Caco-2 (cell line): ENCODE measurements at regions not wholly inside any gene's neighbourhood (a gene's known extent, or its start where the extent isn't known, plus 50 kb on each side); places are given as distances from the start of the nearest gene placed in this dataset.

Experiments used
- BruUV-seq: library from RNA; stranded (reverse); fragments of 400-500 nt; replicated peaks from 2 replicates; lab custom pipeline; 2021; lab: Mats Ljungman, UMichigan
- CTCF ChIA-PET: fragments of 300-600 bp; sonication (Branson Sonifier 250); formaldehyde crosslinking; loops from one replicate; lab custom pipeline; 2022; ENCODE audit warnings: antibody characterized with exemption; lab: Charles Lee
- POLR2A ChIA-PET: fragments of 300-600 bp; sonication (Branson Sonifier 250); formaldehyde crosslinking; loops from one replicate; lab custom pipeline; 2022; ENCODE audit warnings: antibody characterized with exemption; lab: Charles Lee
- DNase-seq, 2 experiments: peaks; one replicate each; pipeline versions ENCODE4 v3.0.0 to v3.0.0-alpha.2; 2020 to 2022
- H3K27me3 ChIP-seq: replicated peaks from 2 replicates; pipeline ENCODE4 v1.6.0; 2011; ENCODE audit warnings: low read length; ENCODE audit not compliant: control insufficient read depth, insufficient read depth
- H3K36me3 ChIP-seq: 2 replicates; pipeline ENCODE4 v1.5.1; 2011; ENCODE audit warnings: low read length; ENCODE audit not compliant: control insufficient read depth, insufficient read depth
- H3K4me1 ChIP-seq: fragments of 250-450 bp; sonication (Bioruptor Pico); 2 replicates; pipeline ENCODE4 v1.5.1; 2020; ENCODE audit warnings: mild to moderate bottlenecking
- H3K4me3 ChIP-seq: 2 replicates; pipeline ENCODE4 v1.5.1; 2011; ENCODE audit warnings: low read depth, mild to moderate bottlenecking, control low read depth, low read length
- H3K9me3 ChIP-seq: fragments of 250-450 bp; sonication (Bioruptor Pico); 2 replicates; pipeline ENCODE4 v1.5.1; 2020; ENCODE audit warnings: mild to moderate bottlenecking, moderate library complexity
- H3K27ac Mint-ChIP-seq: one replicate; pipeline ENCODE4 v1.8.0; 2022; ENCODE audit warnings: mixed read lengths; ENCODE audit not compliant: unreplicated experiment
- H3K27me3 Mint-ChIP-seq: one replicate; pipeline ENCODE4 v1.8.0; 2022; ENCODE audit warnings: mixed read lengths; ENCODE audit not compliant: insufficient read depth, unreplicated experiment
- H3K36me3 Mint-ChIP-seq: one replicate; pipeline ENCODE4 v1.8.0; 2022; ENCODE audit warnings: mild to moderate bottlenecking, mixed read lengths; ENCODE audit not compliant: insufficient read depth, unreplicated experiment
- H3K4me1 Mint-ChIP-seq: one replicate; pipeline ENCODE4 v1.8.0; 2022; ENCODE audit warnings: low read depth, mixed read lengths; ENCODE audit not compliant: unreplicated experiment
- H3K4me3 Mint-ChIP-seq: one replicate; pipeline ENCODE4 v1.8.0; 2022; ENCODE audit warnings: mild to moderate bottlenecking, moderate library complexity, mixed read lengths; ENCODE audit not compliant: unreplicated experiment
- H3K9me3 Mint-ChIP-seq: one replicate; pipeline ENCODE4 v1.8.0; 2022; ENCODE audit warnings: mixed read lengths; ENCODE audit not compliant: unreplicated experiment
- intact Hi-C: fragments of 100-400 bp; cut with micrococcal nuclease; formaldehyde crosslinking; loops from one replicate; pipeline ENCODE4 v1.10.0; 2022; ENCODE audit not compliant: unreplicated experiment
- TF ChIP-seq, protein P1 (sequence below), 2 experiments: fragments of 200-600 bp in 1 of 2; IDR thresholded peaks; 1 replicate in 1 of 2; 2 replicates in 1 of 2; pipeline versions ENCODE4 v1.5.1 to v1.8.0; 2011 to 2022; ENCODE audit warnings: antibody characterized with exemption in 1 of 2, control low read depth in 1 of 2, inconsistent platforms in 1 of 2, low read depth in 1 of 2, low read length in 1 of 2, mild to moderate bottlenecking in 1 of 2, moderate library complexity in 1 of 2; ENCODE audit not compliant: insufficient read depth in 1 of 2, severe bottlenecking in 1 of 2, unreplicated experiment in 1 of 2

DNA sequence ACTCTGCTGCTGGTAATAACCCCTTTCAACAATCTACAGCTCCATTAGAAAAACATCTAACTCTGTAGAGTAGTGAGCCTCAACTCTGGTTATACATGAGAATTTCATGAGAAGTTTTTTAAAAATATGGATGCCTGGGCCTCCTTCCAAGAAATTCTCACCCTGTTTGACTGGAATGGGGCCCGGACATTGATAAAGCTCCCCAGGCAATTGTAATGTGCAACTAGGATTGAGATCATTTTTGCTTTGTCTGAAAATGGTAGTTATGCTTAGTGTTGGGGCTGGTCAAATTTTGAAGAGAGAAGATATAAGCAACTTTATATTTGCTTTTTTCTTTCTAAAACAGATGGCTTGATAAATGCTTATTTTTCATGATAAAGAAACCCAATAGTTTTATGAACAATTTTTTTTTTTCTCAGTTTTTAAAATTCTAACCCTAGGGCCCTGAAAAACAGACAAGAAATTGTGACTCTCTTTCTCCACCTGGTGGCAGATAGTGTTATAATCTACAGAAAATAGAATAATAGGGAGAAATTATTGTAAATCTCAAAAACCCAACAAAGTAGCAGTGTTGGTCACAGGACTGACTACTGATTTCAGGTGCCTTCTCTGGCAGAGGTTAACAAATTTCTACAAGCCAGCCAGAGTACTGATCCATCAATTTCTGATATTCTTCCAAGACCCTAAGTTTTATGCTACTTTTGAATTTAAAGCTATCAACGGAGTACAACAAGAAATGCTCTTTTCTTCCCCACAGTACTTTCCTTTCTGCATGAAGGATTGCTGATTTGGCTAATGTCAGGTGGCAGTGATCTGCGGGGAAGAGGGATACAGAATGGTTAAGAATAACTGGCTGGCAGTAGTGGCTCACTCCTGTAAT, 174.8 kb downstream of the DKK1 start:
- no peak overlapping the region for H3K4me3 ChIP-seq
- H3K27ac Mint-ChIP-seq = peak overlapping the region; percentile 45
- POLR2A ChIA-PET = interaction anchor here (0.6 to 1.8 kb wide), 3 partner anchors 110 to 175 kb away, joined by 4 to 8 read pairs (median 4); partner anchors contain the start of gene DKK1
- H3K4me1 Mint-ChIP-seq = peaks cover 28% of the 10 kb centered on the region
- CTCF ChIA-PET = interaction anchor here (0.6 to 4.2 kb wide), 10 partner anchors 78 to 275 kb away, joined by 3 to 68 read pairs (median 4); partner anchors contain the start of gene DKK1
- H3K9me3 Mint-ChIP-seq = peaks cover 1% of the 10 kb centered on the region
- no peaks in the 10 kb centered on the region for H3K36me3 ChIP-seq
- peaks cover 27% of the 10 kb centered on the region for H3K4me1 ChIP-seq
- BruUV-seq = no TSS peak
- intact Hi-C loops = loop anchor here (1.0 to 5.0 kb wide), 9 partner anchors 37 to 238 kb away; no protein-coding TSS in a partner anchor
- TF ChIP-seq, protein P1, sequence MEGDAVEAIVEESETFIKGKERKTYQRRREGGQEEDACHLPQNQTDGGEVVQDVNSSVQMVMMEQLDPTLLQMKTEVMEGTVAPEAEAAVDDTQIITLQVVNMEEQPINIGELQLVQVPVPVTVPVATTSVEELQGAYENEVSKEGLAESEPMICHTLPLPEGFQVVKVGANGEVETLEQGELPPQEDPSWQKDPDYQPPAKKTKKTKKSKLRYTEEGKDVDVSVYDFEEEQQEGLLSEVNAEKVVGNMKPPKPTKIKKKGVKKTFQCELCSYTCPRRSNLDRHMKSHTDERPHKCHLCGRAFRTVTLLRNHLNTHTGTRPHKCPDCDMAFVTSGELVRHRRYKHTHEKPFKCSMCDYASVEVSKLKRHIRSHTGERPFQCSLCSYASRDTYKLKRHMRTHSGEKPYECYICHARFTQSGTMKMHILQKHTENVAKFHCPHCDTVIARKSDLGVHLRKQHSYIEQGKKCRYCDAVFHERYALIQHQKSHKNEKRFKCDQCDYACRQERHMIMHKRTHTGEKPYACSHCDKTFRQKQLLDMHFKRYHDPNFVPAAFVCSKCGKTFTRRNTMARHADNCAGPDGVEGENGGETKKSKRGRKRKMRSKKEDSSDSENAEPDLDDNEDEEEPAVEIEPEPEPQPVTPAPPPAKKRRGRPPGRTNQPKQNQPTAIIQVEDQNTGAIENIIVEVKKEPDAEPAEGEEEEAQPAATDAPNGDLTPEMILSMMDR (IDR thresholded peaks at IDR 0.05; ENCODE audit: insufficient read depth in 1 of 2, low read depth in 1 of 2, low read length in 1 of 2, severe bottlenecking in 1 of 2, unreplicated experiment in 1 of 2) = peak; percentile 80 to 90
- no peaks in the 10 kb centered on the region for H3K36me3 Mint-ChIP-seq
- no peak overlapping the region for H3K4me3 Mint-ChIP-seq
- no peaks in the 10 kb centered on the region for H3K27me3 Mint-ChIP-seq
- no peaks in the 10 kb centered on the region for H3K27me3 ChIP-seq
- H3K9me3 ChIP-seq = no peaks in the 10 kb centered on the region
- DNase-seq = peak in 1 of 2 experiments; percentile 69

DNA sequence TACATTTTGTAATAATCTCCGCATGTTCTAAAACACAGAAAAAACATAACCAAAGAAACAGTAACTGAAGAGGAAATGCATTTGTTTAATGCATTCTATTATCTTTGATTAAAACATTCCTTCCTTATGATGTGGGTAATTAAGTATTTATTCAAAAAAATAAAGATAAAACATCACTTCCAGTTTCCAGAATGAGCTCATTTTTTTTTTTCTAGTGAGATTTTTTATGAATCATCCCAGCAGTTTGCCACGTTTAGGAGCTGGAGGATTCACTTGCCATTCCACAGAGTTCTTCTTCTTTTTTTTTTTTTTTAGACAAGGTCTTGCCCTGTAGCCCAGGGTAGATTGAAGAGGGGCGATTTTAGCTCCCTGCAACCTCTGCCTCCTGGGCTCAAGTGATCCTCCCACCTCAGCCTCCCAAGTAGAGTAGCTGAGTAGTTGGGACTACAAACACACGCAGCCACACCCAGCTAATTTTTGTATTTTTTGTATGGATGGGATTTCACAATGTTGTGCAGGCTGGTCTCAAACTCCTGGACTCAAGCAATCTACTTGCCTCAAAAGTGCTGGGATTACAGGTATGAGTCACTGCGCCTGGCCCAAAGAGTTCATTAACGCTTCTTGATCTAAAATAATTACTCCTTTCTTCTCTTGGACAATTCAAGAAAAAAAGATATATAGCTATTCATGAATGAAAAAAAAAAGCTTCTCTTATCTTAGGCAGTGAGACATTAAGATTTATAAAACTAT, 177.3 kb downstream of the DKK1 start:
- Histone ChIP-seq H3K9me3 (no peaks in the 10 kb centered on the region; the same call in 1 of the 2 replicates), H3K27me3 (no peaks in the 10 kb centered on the region), H3K4me3 (no peak overlapping the region), H3K4me1 (peaks cover 26% of the 10 kb centered on the region), H3K36me3 (no peaks in the 10 kb centered on the region)
- peaks cover 9% of the 10 kb centered on the region for H3K9me3 Mint-ChIP-seq
- peaks cover 26% of the 10 kb centered on the region for H3K4me1 Mint-ChIP-seq
- no peaks in the 10 kb centered on the region for H3K36me3 Mint-ChIP-seq
- POLR2A ChIA-PET = interaction anchor here (0.6 kb wide), 1 partner anchor 178 kb away, joined by 4 read pairs; the partner anchor contains the start of gene DKK1
- intact Hi-C loops = no loop called here
- CTCF ChIA-PET = interaction anchor here (0.6 to 1.6 kb wide), 4 partner anchors 76 to 1120 kb away, joined by 3 to 9 read pairs (median 4); partner anchors contain the start of gene DKK1
- DNase-seq = no peak
- no peak overlapping the region for H3K27ac Mint-ChIP-seq
- TF ChIP-seq, protein P1 (IDR thresholded peaks at IDR 0.05; ENCODE audit: insufficient read depth in 1 of 2, low read depth in 1 of 2, low read length in 1 of 2, severe bottlenecking in 1 of 2, unreplicated experiment in 1 of 2) = no peak
- BruUV-seq = no TSS peak
- no peaks in the 10 kb centered on the region for H3K27me3 Mint-ChIP-seq
- H3K4me3 Mint-ChIP-seq = no peak overlapping the region

DNA sequence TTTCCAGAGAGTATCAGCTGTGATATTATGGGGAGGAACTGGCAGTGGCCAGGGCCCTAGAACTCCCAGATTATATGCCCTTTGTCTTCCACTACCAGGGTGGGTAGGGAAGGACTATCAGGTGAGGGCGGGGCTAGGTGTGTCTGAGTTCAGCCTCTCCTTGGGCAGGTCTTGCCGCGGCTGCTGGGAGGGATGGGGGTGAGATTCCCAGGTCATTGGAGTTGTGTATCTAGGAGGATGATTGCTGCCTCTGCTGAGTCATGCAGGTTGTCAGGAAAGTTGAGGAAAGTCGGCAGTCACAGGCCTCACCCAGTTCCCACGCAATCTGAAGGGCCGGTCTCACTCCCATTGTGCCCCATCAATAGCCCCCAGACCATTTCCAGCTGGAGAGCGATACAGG, 185.2 kb downstream of the DKK1 start:
- Mint-ChIP-seq H3K27me3 (no peaks in the 10 kb centered on the region), H3K27ac (no peak overlapping the region), H3K36me3 (no peaks in the 10 kb centered on the region), H3K4me1 (no peaks in the 10 kb centered on the region), H3K9me3 (peaks cover 66% of the 10 kb centered on the region), H3K4me3 (no peak overlapping the region)
- DNase-seq = peak in 1 of 2 experiments; percentile 47
- ChIA-PET POLR2A (no interaction called here), CTCF (no interaction called here)
- Histone ChIP-seq H3K4me3 (no peak overlapping the region), H3K4me1 (no peaks in the 10 kb centered on the region), H3K27me3 (no peaks in the 10 kb centered on the region), H3K36me3 (no peaks in the 10 kb centered on the region), H3K9me3 (peaks cover 7% of the 10 kb centered on the region; the same call in 1 of the 2 replicates)
- intact Hi-C loops = no loop called here
- BruUV-seq = no TSS peak
- TF ChIP-seq, protein P1 (IDR thresholded peaks at IDR 0.05; ENCODE audit: insufficient read depth in 1 of 2, low read depth in 1 of 2, low read length in 1 of 2, severe bottlenecking in 1 of 2, unreplicated experiment in 1 of 2) = no peak
